Epithelial cell of proximal tubule (primary cell): ENCODE measurements at regions not wholly inside any gene's neighbourhood (a gene's known extent, or its start where the extent isn't known, plus 50 kb on each side); places are given as distances from the start of the nearest gene placed in this dataset.

ENCODE experiments used
- DNase-seq: peaks from one replicate; pipeline ENCODE4 v3.0.0-alpha.2; 2011; ENCODE audit warnings: low read depth
- H3K4me3 ChIP-seq: 2 replicates; pipeline ENCODE4 v1.5.1; 2011; ENCODE audit warnings: low read depth, mild to moderate bottlenecking, low read length
- TF ChIP-seq, protein P1 (sequence below): conservative IDR thresholded peaks from 2 replicates; pipeline ENCODE4 v1.5.1; 2012; ENCODE audit warnings: low read depth, mild to moderate bottlenecking, low read length

- TF ChIP-seq, protein P1, sequence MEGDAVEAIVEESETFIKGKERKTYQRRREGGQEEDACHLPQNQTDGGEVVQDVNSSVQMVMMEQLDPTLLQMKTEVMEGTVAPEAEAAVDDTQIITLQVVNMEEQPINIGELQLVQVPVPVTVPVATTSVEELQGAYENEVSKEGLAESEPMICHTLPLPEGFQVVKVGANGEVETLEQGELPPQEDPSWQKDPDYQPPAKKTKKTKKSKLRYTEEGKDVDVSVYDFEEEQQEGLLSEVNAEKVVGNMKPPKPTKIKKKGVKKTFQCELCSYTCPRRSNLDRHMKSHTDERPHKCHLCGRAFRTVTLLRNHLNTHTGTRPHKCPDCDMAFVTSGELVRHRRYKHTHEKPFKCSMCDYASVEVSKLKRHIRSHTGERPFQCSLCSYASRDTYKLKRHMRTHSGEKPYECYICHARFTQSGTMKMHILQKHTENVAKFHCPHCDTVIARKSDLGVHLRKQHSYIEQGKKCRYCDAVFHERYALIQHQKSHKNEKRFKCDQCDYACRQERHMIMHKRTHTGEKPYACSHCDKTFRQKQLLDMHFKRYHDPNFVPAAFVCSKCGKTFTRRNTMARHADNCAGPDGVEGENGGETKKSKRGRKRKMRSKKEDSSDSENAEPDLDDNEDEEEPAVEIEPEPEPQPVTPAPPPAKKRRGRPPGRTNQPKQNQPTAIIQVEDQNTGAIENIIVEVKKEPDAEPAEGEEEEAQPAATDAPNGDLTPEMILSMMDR: no peak
- no peak for DNase-seq
- no peak overlapping the region for H3K4me3 ChIP-seq
These were observed 289.8 kb upstream of the CLNK start for GRCh38 chr4:10974371-10974770.

- no peak overlapping the region for H3K4me3 ChIP-seq
- no peak for DNase-seq
- TF ChIP-seq, protein P1: no peak
These were observed 289.1 kb upstream of the CLNK start for GRCh38 chr4:10973686-10974085.

DNA sequence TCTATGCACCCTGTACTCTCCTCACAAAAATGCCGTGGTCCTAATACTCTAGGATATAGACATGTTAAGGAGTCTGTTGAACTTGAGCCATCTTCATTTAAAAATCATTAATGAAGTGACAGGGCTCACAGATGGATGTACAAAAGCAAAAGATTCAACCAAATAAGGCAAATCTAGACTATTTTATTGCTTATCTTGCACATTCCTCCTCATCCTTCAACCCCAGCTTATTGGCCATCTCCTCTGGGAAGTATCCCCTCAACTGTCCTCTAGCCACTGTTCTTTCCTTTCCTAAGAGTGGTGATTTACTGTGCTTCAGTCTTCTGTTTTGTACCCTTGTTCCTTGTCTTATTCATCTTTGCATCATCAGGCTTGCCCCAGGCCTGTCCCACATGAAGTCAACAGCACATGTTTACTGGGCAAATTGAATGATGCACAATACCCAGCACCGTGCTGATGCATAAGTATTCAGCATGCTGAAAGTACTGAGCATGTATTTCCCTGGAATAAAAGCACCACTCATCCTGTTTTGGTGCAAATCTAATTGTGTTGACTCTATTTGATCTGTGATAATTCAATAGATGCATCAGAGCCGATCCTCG is 287.3 kb upstream of the CLNK start:
- no peak for DNase-seq
- TF ChIP-seq, protein P1: no peak

GRCh38 chr4:10965196-10965595 is 280.6 kb upstream of the CLNK start:
- H3K4me3 ChIP-seq: no peak overlapping the region
- DNase-seq: no peak
- TF ChIP-seq, protein P1: no peak

More for the DNA sequence above, 287.3 kb upstream of the CLNK start:
- H3K4me3 ChIP-seq: no peak overlapping the region

GRCh38 chr4:10963958-10964703 is 279.6 kb upstream of the CLNK start:
- no peak overlapping the region for H3K4me3 ChIP-seq
- TF ChIP-seq, protein P1: no peak

DNA sequence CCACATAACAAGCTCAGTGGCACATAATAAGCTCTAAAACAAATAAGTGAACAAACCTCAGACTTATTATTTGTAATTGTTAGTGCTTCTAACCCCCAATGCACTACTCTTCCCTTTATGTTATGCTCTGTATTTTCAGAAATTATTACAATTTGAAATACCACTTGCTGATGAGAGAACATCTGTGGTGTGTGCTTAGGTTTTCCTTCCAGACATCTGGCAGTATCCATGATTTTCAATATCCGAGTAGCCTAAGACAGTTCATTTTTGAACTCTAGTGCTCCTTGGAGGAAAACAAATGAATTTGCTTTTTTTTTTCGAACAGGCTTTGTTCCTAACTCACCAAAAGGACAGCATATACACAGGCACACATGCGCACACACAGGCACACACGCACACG is 278.7 kb upstream of the CLNK start:
- TF ChIP-seq, protein P1: no peak
- no peak overlapping the region for H3K4me3 ChIP-seq
- no peak for DNase-seq

More at GRCh38 chr4:10963958-10964703, 279.6 kb upstream of the CLNK start:
- no peak for DNase-seq
